ENCODE measurements at regions not wholly inside any gene's neighbourhood (a gene's known extent, or its start where the extent isn't known, plus 50 kb on each side); places are given as distances from the start of the nearest gene placed in this dataset.

DNA sequence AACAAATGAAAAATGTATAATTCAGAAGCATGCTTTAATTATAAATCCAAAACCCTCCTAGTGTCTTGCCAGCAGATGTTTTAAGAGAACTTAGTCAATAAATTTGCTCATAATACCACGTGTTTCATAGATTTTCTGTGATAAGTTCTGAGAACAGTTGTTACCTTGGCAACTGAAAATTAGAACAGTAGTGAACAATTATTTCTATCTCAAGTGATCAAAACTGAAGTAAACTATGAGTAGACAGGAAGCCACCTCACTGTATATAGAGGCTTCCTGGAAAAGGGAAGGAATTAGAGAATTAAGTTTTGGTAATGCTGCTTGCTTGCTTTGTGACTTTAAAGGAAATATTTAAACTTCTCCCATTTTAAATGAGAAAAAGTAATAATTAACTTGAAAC is 266.0 kb upstream of the ANO3 start:
- Mint-ChIP-seq H3K4me1 (ENCODE audit: low read depth, unreplicated experiment) (no peaks in the 10 kb centered on the region), H3K9me3 (ENCODE audit: unreplicated experiment) (no peaks in the 10 kb centered on the region), H3K4me3 (ENCODE audit: unreplicated experiment) (no peak overlapping the region), H3K27me3 (ENCODE audit: unreplicated experiment) (no peaks in the 10 kb centered on the region), H3K36me3 (ENCODE audit: unreplicated experiment) (no peaks in the 10 kb centered on the region), H3K27ac (ENCODE audit: unreplicated experiment) (no peak overlapping the region)
- DNase-seq: no peak
- TF ChIP-seq, protein P1, sequence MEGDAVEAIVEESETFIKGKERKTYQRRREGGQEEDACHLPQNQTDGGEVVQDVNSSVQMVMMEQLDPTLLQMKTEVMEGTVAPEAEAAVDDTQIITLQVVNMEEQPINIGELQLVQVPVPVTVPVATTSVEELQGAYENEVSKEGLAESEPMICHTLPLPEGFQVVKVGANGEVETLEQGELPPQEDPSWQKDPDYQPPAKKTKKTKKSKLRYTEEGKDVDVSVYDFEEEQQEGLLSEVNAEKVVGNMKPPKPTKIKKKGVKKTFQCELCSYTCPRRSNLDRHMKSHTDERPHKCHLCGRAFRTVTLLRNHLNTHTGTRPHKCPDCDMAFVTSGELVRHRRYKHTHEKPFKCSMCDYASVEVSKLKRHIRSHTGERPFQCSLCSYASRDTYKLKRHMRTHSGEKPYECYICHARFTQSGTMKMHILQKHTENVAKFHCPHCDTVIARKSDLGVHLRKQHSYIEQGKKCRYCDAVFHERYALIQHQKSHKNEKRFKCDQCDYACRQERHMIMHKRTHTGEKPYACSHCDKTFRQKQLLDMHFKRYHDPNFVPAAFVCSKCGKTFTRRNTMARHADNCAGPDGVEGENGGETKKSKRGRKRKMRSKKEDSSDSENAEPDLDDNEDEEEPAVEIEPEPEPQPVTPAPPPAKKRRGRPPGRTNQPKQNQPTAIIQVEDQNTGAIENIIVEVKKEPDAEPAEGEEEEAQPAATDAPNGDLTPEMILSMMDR (IDR thresholded peaks at IDR 0.05; ENCODE audit: partially characterized antibody, unreplicated experiment): no peak

DNA sequence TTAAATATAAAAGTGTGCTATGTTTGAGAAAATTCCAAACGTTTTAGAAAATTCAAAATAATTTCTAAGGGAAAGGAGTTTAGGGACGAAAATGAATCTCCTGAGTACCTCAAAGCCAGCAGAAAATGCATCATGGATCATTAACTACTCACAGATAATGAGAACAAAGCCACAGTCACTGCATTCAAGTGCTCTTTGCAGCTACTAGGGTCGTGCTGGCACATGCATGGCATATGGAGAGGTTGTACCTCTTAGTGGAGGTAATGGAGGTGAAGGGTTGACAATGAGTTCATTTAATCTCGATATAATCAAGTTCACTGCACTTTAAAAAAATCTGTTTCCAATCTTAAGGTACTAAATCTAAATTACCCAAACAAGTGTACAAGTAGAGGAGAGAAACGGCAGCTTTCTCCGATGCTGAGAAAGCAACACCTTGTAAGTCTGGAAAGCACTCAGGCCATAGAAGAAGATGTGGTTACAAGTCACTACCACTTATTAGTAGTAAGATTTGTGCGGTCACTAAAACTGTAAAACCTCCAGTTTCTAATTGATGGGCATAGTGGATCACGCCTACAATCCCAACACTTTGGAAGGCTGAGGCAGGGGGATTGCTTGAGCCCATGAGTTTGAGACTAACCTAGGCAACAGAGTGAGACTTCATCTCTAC is 261.1 kb upstream of the ANO3 start:
- H3K27ac Mint-ChIP-seq (ENCODE audit: unreplicated experiment): no peak overlapping the region
- H3K4me3 Mint-ChIP-seq (ENCODE audit: unreplicated experiment): no peak overlapping the region
- H3K36me3 Mint-ChIP-seq (ENCODE audit: unreplicated experiment): no peaks in the 10 kb centered on the region
- TF ChIP-seq, protein P1 (IDR thresholded peaks at IDR 0.05; ENCODE audit: partially characterized antibody, unreplicated experiment): no peak
- peaks cover 9% of the 10 kb centered on the region for H3K4me1 Mint-ChIP-seq (ENCODE audit: low read depth, unreplicated experiment)
- H3K27me3 Mint-ChIP-seq (ENCODE audit: unreplicated experiment): no peaks in the 10 kb centered on the region
- no peak for DNase-seq
- H3K9me3 Mint-ChIP-seq (ENCODE audit: unreplicated experiment): no peaks in the 10 kb centered on the region

DNA sequence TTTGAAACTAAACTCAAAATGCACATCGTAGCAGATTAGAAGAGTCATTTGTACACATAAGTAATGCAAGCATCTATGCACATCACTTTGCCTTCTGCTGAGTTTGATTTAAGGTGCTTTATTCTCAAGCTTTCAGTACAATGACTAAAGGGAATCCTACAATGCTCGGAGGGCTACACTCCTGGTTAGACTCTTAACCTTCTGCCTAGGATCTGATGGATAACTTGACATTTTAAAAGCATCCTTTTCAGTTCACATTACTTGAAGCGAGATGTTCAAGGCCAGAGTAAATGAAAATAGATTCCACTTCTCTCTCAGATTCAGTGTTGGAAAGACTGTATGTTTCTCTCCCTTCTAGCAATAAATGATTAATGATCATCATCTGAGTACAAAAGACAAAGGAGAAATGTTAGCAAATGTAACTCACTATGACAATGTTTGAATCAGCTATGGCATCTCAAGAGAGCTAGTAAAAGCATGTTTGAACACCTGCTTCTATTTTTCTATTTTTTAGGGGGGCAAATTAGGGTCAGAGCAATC is 259.2 kb upstream of the ANO3 start:
- TF ChIP-seq, protein P1 (IDR thresholded peaks at IDR 0.05; ENCODE audit: partially characterized antibody, unreplicated experiment): no peak
- no peaks in the 10 kb centered on the region for H3K36me3 Mint-ChIP-seq (ENCODE audit: unreplicated experiment)
- no peak for DNase-seq
- H3K4me1 Mint-ChIP-seq (ENCODE audit: low read depth, unreplicated experiment): peaks cover 9% of the 10 kb centered on the region
- no peak overlapping the region for H3K4me3 Mint-ChIP-seq (ENCODE audit: unreplicated experiment)
- no peaks in the 10 kb centered on the region for H3K27me3 Mint-ChIP-seq (ENCODE audit: unreplicated experiment)
- no peaks in the 10 kb centered on the region for H3K9me3 Mint-ChIP-seq (ENCODE audit: unreplicated experiment)
- H3K27ac Mint-ChIP-seq (ENCODE audit: unreplicated experiment): no peak overlapping the region

DNA sequence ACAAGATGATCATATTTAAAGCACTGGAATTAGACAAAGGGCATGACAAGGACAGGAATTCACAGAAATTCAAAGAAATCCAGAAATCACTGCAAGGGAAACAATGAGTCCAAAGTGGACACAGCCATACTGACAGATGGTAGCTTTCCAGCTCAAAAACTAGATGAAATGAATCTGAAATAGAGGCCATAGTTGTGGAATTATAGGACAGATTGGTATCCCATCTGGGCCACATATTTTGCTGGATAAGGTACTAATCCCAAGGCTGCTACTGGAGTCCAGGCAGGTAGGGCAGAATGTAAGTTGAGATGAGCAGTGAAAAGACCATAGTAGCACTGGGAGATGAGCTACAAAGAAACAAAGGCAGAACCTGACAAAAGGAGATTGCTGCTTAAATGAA is 258.3 kb upstream of the ANO3 start:
- H3K36me3 Mint-ChIP-seq (ENCODE audit: unreplicated experiment): no peaks in the 10 kb centered on the region
- H3K4me3 Mint-ChIP-seq (ENCODE audit: unreplicated experiment): no peak overlapping the region
- H3K9me3 Mint-ChIP-seq (ENCODE audit: unreplicated experiment): no peaks in the 10 kb centered on the region
- TF ChIP-seq, protein P1 (IDR thresholded peaks at IDR 0.05; ENCODE audit: partially characterized antibody, unreplicated experiment): no peak
- no peaks in the 10 kb centered on the region for H3K27me3 Mint-ChIP-seq (ENCODE audit: unreplicated experiment)
- peaks cover 9% of the 10 kb centered on the region for H3K4me1 Mint-ChIP-seq (ENCODE audit: low read depth, unreplicated experiment)
- no peak overlapping the region for H3K27ac Mint-ChIP-seq (ENCODE audit: unreplicated experiment)
- no peak for DNase-seq

DNA sequence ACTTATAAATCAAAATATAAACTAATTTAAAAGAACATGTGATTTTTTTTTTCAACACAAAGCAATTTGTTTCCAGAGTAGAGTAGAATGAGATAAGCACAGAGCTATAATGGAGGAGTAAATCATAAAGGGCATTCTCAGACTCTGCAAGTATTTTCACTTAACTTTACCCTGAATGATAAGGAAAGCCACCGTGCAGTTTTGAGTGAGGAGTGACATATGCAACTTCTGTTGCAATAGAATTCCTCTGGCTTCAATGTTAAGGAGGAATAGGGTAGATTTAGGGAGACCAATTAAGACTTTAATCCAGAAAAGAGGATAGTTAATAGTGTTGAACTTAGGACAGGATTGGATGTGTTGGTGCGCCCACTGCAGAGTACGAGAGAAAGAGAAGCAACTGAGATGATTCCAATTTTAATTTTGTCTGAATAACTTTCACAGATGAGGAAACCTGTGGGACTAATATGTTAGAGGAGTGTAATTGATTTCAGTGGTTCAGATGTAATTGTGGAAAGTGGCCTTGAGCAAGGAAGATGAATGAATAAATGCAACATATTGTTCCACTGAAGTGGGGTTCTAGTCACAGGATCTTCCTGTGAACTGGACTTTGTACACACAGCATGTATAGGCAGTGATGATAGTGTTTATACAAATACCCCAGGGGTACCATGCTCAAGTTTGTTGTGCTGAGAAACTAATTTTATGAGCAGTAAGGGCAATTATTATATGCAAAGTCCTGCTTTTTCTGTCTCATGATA is 255.5 kb upstream of the ANO3 start:
- Mint-ChIP-seq H3K4me1 (ENCODE audit: low read depth, unreplicated experiment) (peaks cover 9% of the 10 kb centered on the region), H3K4me3 (ENCODE audit: unreplicated experiment) (no peak overlapping the region), H3K27ac (ENCODE audit: unreplicated experiment) (no peak overlapping the region), H3K27me3 (ENCODE audit: unreplicated experiment) (no peaks in the 10 kb centered on the region), H3K36me3 (ENCODE audit: unreplicated experiment) (no peaks in the 10 kb centered on the region), H3K9me3 (ENCODE audit: unreplicated experiment) (no peaks in the 10 kb centered on the region)
- no peak for DNase-seq
- TF ChIP-seq, protein P1 (IDR thresholded peaks at IDR 0.05; ENCODE audit: partially characterized antibody, unreplicated experiment): no peak
